Activated T-cell treated with anti-CD3 and anti-CD28 coated beads, Interleukin-2, amount 50 U/mL, for 4 hours (primary cell): ENCODE measurements at regions not wholly inside any gene's neighbourhood (a gene's known extent, or its start where the extent isn't known, plus 50 kb on each side); places are given as distances from the start of the nearest gene placed in this dataset.
A peak's percentile ranks its signal among the peaks of the same experiment; 100 is the strongest.
"Not testable (repeated sequence)": the region's sequence is repeated elsewhere in the genome, so short reads cannot be mapped to it uniquely, and the experiment has no call there.

Experiments
- ATAC-seq, 2 donors: fragments of 200-7000 bp; cut with Tn5 transposase; one replicate each; pipeline ENCODE4 v1.10.0; 2021
- DNase-seq: peaks from one replicate; pipeline ENCODE4 v3.0.0-alpha.2; 2020
- H3K27me3 Mint-ChIP-seq: one replicate; pipeline ENCODE4 v1.8.0; 2021; ENCODE audit warnings: low read depth, mixed read lengths
- H3K36me3 Mint-ChIP-seq: one replicate; pipeline ENCODE4 v1.8.0; 2022; ENCODE audit warnings: mixed read lengths; ENCODE audit not compliant: insufficient read depth
- H3K4me1 Mint-ChIP-seq: one replicate; pipeline ENCODE4 v1.8.0; 2021; ENCODE audit warnings: low read depth, mixed read lengths
- H3K4me3 Mint-ChIP-seq: one replicate; pipeline ENCODE4 v1.8.0; 2021; ENCODE audit warnings: mild to moderate bottlenecking, moderate library complexity, mixed read lengths
- H3K9me3 Mint-ChIP-seq: one replicate; pipeline ENCODE4 v1.8.0; 2021; ENCODE audit warnings: mixed read lengths

DNA sequence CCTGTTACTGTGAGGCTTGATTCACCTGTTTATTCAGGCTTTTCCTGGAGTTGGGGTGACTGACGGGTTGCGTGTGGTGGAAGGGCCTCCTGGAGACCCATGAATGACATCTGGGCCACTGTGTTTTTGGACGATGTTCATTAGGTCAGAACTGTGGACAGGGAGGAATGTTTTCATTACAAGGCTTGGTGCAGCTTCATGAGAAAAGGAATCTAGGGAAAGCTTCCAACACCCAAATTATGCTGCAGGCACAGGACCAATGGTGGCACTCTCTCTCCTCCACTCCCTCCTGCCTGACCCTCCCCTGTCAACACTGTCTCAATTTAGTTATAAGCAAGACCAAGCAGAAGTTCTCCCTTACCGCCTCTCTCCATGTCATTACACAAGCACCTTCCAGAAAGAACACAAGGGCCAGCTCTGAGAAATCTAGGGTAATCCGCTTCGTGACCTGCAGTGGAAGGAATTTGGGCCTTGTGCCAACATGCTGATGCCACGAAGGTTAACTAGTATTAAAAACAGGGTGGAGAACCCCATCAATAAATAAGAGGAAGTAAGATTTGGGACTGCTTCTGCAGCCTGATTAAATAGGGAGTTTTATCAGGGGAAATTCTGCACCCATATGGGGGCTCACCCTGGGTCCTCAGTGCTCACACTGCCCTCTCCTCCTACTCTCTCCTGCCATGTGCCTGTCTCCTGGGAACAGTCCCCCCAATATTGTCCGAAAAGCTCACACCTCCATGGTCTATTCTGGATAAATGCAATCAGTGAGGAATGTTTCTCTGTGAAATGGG is 200.3 kb downstream of the KTN1 start:
- Mint-ChIP-seq H3K27me3 (no peaks in the 10 kb centered on the region), H3K4me1 (no peaks in the 10 kb centered on the region), H3K4me3 (no peak overlapping the region), H3K36me3 (no peaks in the 10 kb centered on the region), H3K9me3 (no peaks in the 10 kb centered on the region)
- DNase-seq: no peak
- no peak for ATAC-seq

GRCh38 chr14:55781046-55781445 is 201.0 kb downstream of the KTN1 start:
- no peak overlapping the region for H3K4me3 Mint-ChIP-seq
- H3K4me1 Mint-ChIP-seq: no peaks in the 10 kb centered on the region
- ATAC-seq: no peak
- no peak for DNase-seq
- H3K27me3 Mint-ChIP-seq: no peaks in the 10 kb centered on the region
- no peaks in the 10 kb centered on the region for H3K9me3 Mint-ChIP-seq
- no peaks in the 10 kb centered on the region for H3K36me3 Mint-ChIP-seq

GRCh38 chr14:55782166-55782565 is 202.2 kb downstream of the KTN1 start:
- Mint-ChIP-seq H3K4me3 (no peak overlapping the region), H3K4me1 (no peaks in the 10 kb centered on the region), H3K36me3 (no peaks in the 10 kb centered on the region), H3K9me3 (no peaks in the 10 kb centered on the region), H3K27me3 (no peaks in the 10 kb centered on the region)
- ATAC-seq (no peak), DNase-seq (no peak)

DNA sequence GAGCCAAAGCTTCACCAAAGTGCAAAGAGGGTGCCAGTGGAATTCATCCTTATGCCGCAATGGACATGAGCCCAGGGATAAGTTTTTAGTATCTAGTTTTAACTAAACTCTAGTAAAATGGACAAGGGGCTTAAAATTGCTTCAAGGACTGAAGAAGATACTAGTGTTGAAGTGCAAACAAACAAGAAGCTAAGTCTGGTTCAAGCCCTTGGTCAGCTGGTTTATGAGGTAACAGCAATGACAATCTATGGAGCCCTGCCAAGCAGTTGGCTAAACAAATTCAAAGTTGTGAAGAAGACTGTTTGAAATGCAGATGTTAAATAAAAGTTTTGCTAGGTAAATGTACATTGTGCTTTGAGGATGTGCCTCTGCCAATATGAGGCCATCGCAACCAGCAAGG is 209.4 kb downstream of the KTN1 start:
- Mint-ChIP-seq H3K4me3 (no peak overlapping the region), H3K9me3 (no peaks in the 10 kb centered on the region), H3K27me3 (peaks cover 3% of the 10 kb centered on the region), H3K36me3 (no peaks in the 10 kb centered on the region), H3K4me1 (no peaks in the 10 kb centered on the region)
- no peak for ATAC-seq
- no peak for DNase-seq

- DNase-seq: no peak
- peaks cover 3% of the 10 kb centered on the region for H3K27me3 Mint-ChIP-seq
- H3K36me3 Mint-ChIP-seq: no peaks in the 10 kb centered on the region
- no peak for ATAC-seq
- no peaks in the 10 kb centered on the region for H3K9me3 Mint-ChIP-seq
- H3K4me1 Mint-ChIP-seq: no peaks in the 10 kb centered on the region
- no peak overlapping the region for H3K4me3 Mint-ChIP-seq
Measured at GRCh38 chr14:55794655-55795595, 214.9 kb downstream of the KTN1 start.

DNA sequence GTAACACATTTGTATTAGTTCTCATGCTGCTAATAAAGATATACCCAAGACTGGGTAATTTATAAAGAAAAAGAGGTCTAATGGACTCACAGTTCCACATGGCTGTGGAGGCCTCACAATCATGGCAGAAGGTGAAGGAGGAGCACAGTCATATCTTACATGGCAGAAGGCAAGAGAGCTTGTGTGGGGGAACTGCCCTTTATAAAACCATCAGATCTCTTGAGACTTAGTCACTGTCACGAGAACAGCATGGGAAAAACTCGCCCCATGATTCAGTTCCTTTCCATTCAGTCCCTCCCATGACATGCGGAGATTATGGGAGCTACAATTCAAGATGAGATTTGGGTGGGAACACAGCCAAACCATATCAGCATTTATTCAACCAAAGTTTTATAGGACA is 216.5 kb downstream of the KTN1 start:
- H3K4me3 Mint-ChIP-seq, DNase-seq, H3K9me3 Mint-ChIP-seq, H3K27me3 Mint-ChIP-seq, H3K36me3 Mint-ChIP-seq, H3K4me1 Mint-ChIP-seq, ATAC-seq: not testable (repeated sequence)

- peaks cover 6% of the 10 kb centered on the region for H3K4me1 Mint-ChIP-seq
- no peak for ATAC-seq
Measured at GRCh38 chr14:55798406-55798805, 218.4 kb downstream of the KTN1 start.

DNA sequence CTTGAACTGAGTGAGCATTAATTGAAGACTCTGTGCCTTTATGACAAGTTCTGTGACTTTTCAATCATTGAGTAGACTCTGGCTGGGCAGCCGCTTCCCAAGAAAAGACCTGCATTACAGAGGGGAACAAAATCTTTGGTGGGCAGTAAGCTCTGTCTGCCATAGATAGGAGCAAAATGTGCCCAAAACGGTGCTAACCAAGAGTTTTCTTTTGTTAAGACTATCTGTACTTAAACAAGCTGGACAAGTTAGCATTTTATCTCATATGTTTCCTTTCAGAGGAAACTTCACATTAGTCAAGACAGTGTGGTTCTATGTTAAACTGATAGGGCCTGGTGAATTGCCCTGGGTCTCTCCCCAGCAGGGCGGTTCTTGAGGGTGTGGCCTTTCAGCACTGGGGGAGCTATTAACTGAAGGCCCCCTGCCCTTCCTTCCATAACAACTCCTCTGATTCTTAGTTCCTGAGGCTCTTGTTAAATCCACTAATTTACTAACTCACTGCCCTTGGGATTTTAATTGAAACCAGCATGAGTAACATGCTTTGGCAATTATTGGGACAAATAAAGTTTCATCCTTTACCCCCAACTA is 219.6 kb downstream of the KTN1 start:
- no peak overlapping the region for H3K4me3 Mint-ChIP-seq
- peaks cover 2% of the 10 kb centered on the region for H3K36me3 Mint-ChIP-seq
- peaks cover 3% of the 10 kb centered on the region for H3K9me3 Mint-ChIP-seq
- DNase-seq (no peak), ATAC-seq (no peak)
- H3K4me1 Mint-ChIP-seq: peaks cover 18% of the 10 kb centered on the region
- H3K27me3 Mint-ChIP-seq: no peaks in the 10 kb centered on the region

More at GRCh38 chr14:55798406-55798805, 218.4 kb downstream of the KTN1 start:
- Mint-ChIP-seq H3K27me3 (no peaks in the 10 kb centered on the region), H3K36me3 (peaks cover 2% of the 10 kb centered on the region), H3K9me3 (peaks cover 3% of the 10 kb centered on the region), H3K4me3 (no peak overlapping the region)
- no peak for DNase-seq

DNA sequence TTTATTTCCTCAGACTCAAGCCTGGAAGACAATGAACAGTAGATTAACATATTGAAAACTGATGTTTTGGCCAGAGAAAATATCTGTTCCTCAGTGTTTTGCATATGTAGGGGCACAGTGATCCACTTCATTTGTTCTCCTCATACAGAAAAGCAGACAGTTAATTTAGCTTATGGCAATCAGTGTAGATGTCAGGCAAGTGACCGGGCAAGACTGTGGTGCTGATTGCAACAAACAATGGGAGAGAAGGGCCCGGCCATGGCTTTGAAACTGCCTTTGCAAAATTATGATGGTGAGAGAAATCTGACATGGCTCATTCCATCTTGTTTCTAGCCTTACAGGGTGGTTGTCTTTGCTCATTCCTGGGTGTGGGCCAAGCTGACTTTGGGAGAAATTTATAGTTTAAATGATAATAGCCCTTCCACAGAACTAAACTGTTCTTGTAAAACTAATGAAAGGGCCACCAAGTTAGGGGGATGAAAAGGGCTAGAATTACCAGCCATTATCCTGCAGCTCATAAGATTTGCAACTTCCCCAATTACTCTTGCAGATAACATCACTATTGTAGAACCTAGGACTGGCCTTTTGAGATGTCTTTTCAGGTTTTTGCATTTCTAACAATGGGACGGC is 220.3 kb downstream of the KTN1 start:
- Mint-ChIP-seq H3K36me3 (peaks cover 2% of the 10 kb centered on the region), H3K9me3 (peaks cover 3% of the 10 kb centered on the region), H3K4me1 (peaks cover 25% of the 10 kb centered on the region), H3K27me3 (no peaks in the 10 kb centered on the region), H3K4me3 (no peak overlapping the region)
- ATAC-seq: no peak
- DNase-seq: no peak

DNA sequence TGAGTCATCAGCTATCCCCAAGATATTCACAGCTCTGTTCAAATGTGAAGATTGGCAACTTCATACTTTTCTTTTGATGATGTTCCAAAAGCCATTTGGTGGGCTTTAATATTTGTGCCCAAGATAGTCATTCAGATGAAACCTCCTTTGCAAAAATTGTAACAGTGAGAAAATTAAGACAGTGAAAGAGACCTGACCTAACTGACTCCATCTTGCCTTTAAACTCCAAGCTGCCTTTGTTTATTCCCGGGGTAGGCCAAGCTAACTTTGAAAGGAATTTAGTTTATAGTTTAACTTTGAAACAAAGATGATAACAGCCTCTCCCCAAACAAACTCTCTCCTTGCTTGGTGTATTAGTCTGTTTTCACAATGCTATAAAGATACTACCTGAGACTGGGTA is 221.1 kb downstream of the KTN1 start:
- H3K36me3 Mint-ChIP-seq: peaks cover 2% of the 10 kb centered on the region
- H3K9me3 Mint-ChIP-seq: peaks cover 3% of the 10 kb centered on the region
- H3K4me3 Mint-ChIP-seq: no peak overlapping the region
- no peaks in the 10 kb centered on the region for H3K27me3 Mint-ChIP-seq
- ATAC-seq: no peak
- H3K4me1 Mint-ChIP-seq: peaks cover 30% of the 10 kb centered on the region
- DNase-seq: no peak

- no peaks in the 10 kb centered on the region for H3K27me3 Mint-ChIP-seq
- peaks cover 49% of the 10 kb centered on the region for H3K4me1 Mint-ChIP-seq
- no peak for DNase-seq
- H3K9me3 Mint-ChIP-seq: peaks cover 7% of the 10 kb centered on the region
- peak; percentile 68 to 72 for ATAC-seq
- peaks cover 2% of the 10 kb centered on the region for H3K36me3 Mint-ChIP-seq
- no peak overlapping the region for H3K4me3 Mint-ChIP-seq
Measured at GRCh38 chr14:55802986-55803872, 223.2 kb downstream of the KTN1 start.

DNA sequence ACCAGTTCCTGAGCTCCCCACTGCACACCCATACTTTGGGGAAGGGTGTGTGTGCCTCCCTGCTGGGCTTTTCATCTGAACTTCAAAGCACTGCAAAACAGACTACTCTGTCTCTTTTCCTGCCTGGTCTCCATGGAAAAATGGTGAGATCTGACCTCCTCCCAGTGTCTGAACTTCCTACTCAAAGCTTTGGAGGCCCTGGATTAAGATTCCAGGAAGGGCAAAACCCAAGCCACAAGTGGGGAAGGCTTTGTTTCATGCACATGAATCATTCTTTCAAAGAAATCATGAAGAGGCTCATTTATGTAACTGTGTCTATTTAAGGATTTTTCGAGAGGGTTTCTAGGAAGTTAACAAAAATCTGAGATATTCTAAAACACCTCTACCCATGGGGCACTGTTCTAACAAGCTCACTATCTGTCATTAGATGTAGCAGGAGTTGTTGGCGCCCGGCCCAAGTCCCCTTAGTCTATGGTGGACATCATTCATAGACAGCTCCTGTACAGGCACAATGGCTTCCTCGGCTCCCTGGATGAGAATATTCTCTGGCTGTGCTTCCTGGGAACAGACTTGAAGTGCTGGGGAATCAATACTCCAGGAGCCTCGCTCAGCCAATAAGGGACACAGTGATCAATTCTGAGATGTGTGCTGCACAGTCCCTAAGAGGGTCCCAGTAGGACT is 224.0 kb downstream of the KTN1 start:
- H3K27me3 Mint-ChIP-seq: no peaks in the 10 kb centered on the region
- no peak for ATAC-seq
- H3K4me1 Mint-ChIP-seq: peaks cover 51% of the 10 kb centered on the region
- no peak overlapping the region for H3K4me3 Mint-ChIP-seq
- peaks cover 2% of the 10 kb centered on the region for H3K36me3 Mint-ChIP-seq
- H3K9me3 Mint-ChIP-seq: peaks cover 7% of the 10 kb centered on the region
- DNase-seq: no peak

DNA sequence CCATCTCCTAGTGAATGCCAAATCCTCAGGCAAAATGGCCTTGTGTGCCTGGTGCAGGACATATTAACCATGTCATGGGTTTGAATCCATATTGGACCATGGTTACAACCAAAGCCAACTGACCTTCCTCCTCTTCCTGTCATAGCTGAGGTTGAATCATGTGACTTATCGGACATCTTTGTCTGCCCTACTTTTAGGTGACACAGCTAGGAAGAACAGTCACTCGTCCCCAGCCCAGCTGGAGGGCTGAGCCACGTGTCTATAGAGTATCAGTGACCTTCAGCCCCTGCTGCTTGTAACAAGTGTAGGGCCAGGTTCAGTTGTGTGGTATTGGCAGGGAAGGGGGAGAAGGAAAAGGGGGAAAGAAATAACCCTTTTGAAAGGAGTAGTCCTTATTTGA is 225.2 kb downstream of the KTN1 start:
- peaks cover 7% of the 10 kb centered on the region for H3K9me3 Mint-ChIP-seq
- H3K36me3 Mint-ChIP-seq: peaks cover 2% of the 10 kb centered on the region
- no peak for ATAC-seq
- DNase-seq: no peak
- peaks cover 51% of the 10 kb centered on the region for H3K4me1 Mint-ChIP-seq
- no peaks in the 10 kb centered on the region for H3K27me3 Mint-ChIP-seq
- no peak overlapping the region for H3K4me3 Mint-ChIP-seq
